ENCODE measurements at regions not wholly inside any gene's neighbourhood (a gene's known extent, or its start where the extent isn't known, plus 50 kb on each side); places are given as distances from the start of the nearest gene placed in this dataset.

GRCh38 chr3:99502871-99503270, 135.5 kb upstream of the COL8A1 start:
- TF ChIP-seq EP300 (IDR thresholded peaks at IDR 0.05; ENCODE audit: borderline replicate concordance), result no peak
- no peak for TF ChIP-seq MAX (IDR thresholded peaks at IDR 0.05)
- no peak for TF ChIP-seq REST (IDR thresholded peaks at IDR 0.05; ENCODE audit: low read depth)
- no peak for TF ChIP-seq RAD21 (IDR thresholded peaks at IDR 0.05; ENCODE audit: low read depth)
- no peak for TF ChIP-seq FOXM1 (IDR thresholded peaks at IDR 0.05; ENCODE audit: borderline replicate concordance, low read depth)
- TF ChIP-seq CREB1 (IDR thresholded peaks at IDR 0.05; ENCODE audit: low read depth), result no peak
- TF ChIP-seq NFIC (IDR thresholded peaks at IDR 0.05), result no peak
- TF ChIP-seq TEAD4 (IDR thresholded peaks at IDR 0.05), result no peak
- no peak for TF ChIP-seq YY1 (IDR thresholded peaks at IDR 0.05; ENCODE audit: low read depth)
- TF ChIP-seq TAF1 (IDR thresholded peaks at IDR 0.05; ENCODE audit: low read depth), result no peak
- no peak for TF ChIP-seq ZBTB7A (IDR thresholded peaks at IDR 0.05; ENCODE audit: low read depth)
- TF ChIP-seq, protein P1, sequence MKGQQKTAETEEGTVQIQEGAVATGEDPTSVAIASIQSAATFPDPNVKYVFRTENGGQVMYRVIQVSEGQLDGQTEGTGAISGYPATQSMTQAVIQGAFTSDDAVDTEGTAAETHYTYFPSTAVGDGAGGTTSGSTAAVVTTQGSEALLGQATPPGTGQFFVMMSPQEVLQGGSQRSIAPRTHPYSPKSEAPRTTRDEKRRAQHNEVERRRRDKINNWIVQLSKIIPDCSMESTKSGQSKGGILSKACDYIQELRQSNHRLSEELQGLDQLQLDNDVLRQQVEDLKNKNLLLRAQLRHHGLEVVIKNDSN (IDR thresholded peaks at IDR 0.05), result no peak

All from Ishikawa (cell line).